ENCODE measurements at regions not wholly inside any gene's neighbourhood (a gene's known extent, or its start where the extent isn't known, plus 50 kb on each side); places are given as distances from the start of the nearest gene placed in this dataset.

DNA sequence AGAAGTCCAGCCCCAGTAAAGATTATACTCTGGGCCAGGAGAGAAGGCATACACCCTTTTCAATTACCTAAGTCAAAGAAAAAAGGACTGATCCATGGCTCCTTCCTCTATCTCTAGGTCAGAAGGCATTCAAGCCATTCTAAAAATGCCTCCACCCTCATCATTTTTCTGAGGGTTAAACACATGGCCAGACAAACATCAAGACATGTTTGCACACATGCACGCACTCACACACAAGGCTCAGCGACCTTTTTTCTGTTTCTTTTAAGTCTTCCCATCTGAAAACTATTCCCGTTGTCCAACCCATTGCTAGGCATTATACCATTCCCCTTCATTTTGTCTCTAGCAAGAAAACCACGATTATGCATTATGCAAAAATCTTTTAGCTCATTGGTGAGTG is 126.6 kb downstream of the EN1 start:
- Histone ChIP-seq H4K20me1 (ENCODE audit: insufficient read depth, low read length) (no peaks in the 10 kb centered on the region), H3K4me2 (ENCODE audit: insufficient read depth, low read length) (no peak overlapping the region), H3K4me3 (ENCODE audit: insufficient read depth, low read length) (no peak overlapping the region), H3K79me2 (ENCODE audit: insufficient read depth, low read length) (no peaks in the 10 kb centered on the region), H3K9me3 (ENCODE audit: low read depth, low read length) (no peaks in the 10 kb centered on the region), H2AFZ (ENCODE audit: low read length) (no peak overlapping the region), H3K27ac (ENCODE audit: low read depth, low read length) (no peak overlapping the region), H3K27me3 (ENCODE audit: insufficient read depth, low read length) (no peaks in the 10 kb centered on the region), H3K36me3 (ENCODE audit: insufficient read depth, low read length) (no peaks in the 10 kb centered on the region), H3K4me1 (ENCODE audit: insufficient read depth, low read length) (peaks cover 4% of the 10 kb centered on the region)
- no peak for DNase-seq (ENCODE audit: insufficient read length, low spot score, missing footprints)
- TF ChIP-seq, protein P1, sequence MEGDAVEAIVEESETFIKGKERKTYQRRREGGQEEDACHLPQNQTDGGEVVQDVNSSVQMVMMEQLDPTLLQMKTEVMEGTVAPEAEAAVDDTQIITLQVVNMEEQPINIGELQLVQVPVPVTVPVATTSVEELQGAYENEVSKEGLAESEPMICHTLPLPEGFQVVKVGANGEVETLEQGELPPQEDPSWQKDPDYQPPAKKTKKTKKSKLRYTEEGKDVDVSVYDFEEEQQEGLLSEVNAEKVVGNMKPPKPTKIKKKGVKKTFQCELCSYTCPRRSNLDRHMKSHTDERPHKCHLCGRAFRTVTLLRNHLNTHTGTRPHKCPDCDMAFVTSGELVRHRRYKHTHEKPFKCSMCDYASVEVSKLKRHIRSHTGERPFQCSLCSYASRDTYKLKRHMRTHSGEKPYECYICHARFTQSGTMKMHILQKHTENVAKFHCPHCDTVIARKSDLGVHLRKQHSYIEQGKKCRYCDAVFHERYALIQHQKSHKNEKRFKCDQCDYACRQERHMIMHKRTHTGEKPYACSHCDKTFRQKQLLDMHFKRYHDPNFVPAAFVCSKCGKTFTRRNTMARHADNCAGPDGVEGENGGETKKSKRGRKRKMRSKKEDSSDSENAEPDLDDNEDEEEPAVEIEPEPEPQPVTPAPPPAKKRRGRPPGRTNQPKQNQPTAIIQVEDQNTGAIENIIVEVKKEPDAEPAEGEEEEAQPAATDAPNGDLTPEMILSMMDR (IDR thresholded peaks at IDR 0.05; ENCODE audit: extremely low read depth, low read depth, low read length) = no peak

DNA sequence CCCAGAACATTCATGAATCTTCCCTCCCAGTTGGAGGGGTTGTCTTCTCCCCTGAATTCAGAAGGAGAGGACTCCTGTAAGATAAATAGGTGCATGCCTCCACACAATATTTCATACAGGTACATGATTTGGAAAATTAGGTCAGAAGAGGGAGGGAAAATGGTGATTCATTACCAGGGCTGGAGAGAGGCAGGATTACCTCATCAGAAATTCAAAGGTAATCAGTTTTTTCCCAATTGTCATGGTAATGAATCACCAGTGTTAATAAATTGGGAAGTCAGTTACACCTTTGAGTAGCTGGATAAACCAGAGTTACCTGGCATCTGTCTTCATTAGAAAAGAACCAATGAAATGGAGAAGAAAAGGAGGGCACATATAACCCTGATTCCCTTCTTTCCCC is 128.5 kb downstream of the EN1 start:
- no peaks in the 10 kb centered on the region for H4K20me1 ChIP-seq (ENCODE audit: insufficient read depth, low read length)
- no peaks in the 10 kb centered on the region for H3K9me3 ChIP-seq (ENCODE audit: low read depth, low read length)
- no peaks in the 10 kb centered on the region for H3K79me2 ChIP-seq (ENCODE audit: insufficient read depth, low read length)
- DNase-seq (ENCODE audit: insufficient read length, low spot score, missing footprints) = no peak
- H3K4me1 ChIP-seq (ENCODE audit: insufficient read depth, low read length) = peaks cover 4% of the 10 kb centered on the region
- no peak overlapping the region for H3K27ac ChIP-seq (ENCODE audit: low read depth, low read length)
- no peak overlapping the region for H3K4me2 ChIP-seq (ENCODE audit: insufficient read depth, low read length)
- TF ChIP-seq, protein P1 (IDR thresholded peaks at IDR 0.05; ENCODE audit: extremely low read depth, low read depth, low read length) = no peak
- no peaks in the 10 kb centered on the region for H3K36me3 ChIP-seq (ENCODE audit: insufficient read depth, low read length)
- no peaks in the 10 kb centered on the region for H3K27me3 ChIP-seq (ENCODE audit: insufficient read depth, low read length)
- H2AFZ ChIP-seq (ENCODE audit: low read length) = no peak overlapping the region
- no peak overlapping the region for H3K4me3 ChIP-seq (ENCODE audit: insufficient read depth, low read length)

DNA sequence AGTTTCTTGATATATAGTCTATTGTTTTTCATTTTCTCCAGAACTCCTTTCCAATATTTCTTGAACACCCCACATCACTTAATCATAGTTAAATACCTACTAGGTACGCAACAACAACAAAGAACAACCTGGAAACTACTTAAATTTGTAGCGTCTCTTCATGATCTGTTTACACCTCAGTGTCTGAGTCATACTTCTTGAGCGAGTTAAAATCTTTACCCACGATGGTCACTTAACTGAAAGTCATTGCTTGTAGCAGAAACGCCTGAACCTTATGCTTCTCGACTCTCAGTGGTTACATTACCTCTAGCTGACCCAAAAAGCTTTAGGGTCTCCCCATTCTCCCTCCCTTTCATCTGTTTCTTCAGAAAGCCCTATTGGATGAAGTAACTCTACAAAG is 131.3 kb downstream of the EN1 start:
- no peak for DNase-seq (ENCODE audit: insufficient read length, low spot score, missing footprints)

DNA sequence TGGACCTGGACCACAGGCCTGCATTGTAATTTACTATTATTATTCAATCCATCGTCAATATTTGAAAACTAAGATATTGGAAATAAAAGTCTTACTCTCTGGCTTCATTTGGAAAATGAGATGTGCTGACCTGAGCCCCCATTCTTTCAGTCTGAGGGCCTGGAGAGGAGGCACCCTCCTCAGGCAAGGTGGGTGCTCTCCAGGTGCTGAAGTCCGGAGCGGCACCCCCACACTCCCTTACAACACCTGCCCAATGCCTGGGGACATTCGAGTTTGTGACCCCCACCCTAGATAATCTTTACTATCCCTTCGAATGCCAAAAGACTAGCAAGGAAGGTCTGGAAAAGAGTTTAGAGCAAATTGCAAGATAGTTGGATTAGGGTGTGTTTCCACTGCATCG is 133.3 kb downstream of the EN1 start:
- no peak overlapping the region for H2AFZ ChIP-seq (ENCODE audit: low read length)
- no peak overlapping the region for H3K4me3 ChIP-seq (ENCODE audit: insufficient read depth, low read length)
- H3K27me3 ChIP-seq (ENCODE audit: insufficient read depth, low read length) = no peaks in the 10 kb centered on the region
- no peaks in the 10 kb centered on the region for H3K36me3 ChIP-seq (ENCODE audit: insufficient read depth, low read length)
- H3K4me1 ChIP-seq (ENCODE audit: insufficient read depth, low read length) = no peaks in the 10 kb centered on the region
- no peak for DNase-seq (ENCODE audit: insufficient read length, low spot score, missing footprints)
- no peaks in the 10 kb centered on the region for H3K9me3 ChIP-seq (ENCODE audit: low read depth, low read length)
- no peak overlapping the region for H3K4me2 ChIP-seq (ENCODE audit: insufficient read depth, low read length)
- no peaks in the 10 kb centered on the region for H3K79me2 ChIP-seq (ENCODE audit: insufficient read depth, low read length)
- no peak overlapping the region for H3K27ac ChIP-seq (ENCODE audit: low read depth, low read length)
- TF ChIP-seq, protein P1 (IDR thresholded peaks at IDR 0.05; ENCODE audit: extremely low read depth, low read depth, low read length) = no peak
- H4K20me1 ChIP-seq (ENCODE audit: insufficient read depth, low read length) = no peaks in the 10 kb centered on the region

More for the DNA sequence above, 131.3 kb downstream of the EN1 start:
- no peak overlapping the region for H3K27ac ChIP-seq (ENCODE audit: low read depth, low read length)
- H3K9me3 ChIP-seq (ENCODE audit: low read depth, low read length) = no peaks in the 10 kb centered on the region
- H3K36me3 ChIP-seq (ENCODE audit: insufficient read depth, low read length) = no peaks in the 10 kb centered on the region
- TF ChIP-seq, protein P1 (IDR thresholded peaks at IDR 0.05; ENCODE audit: extremely low read depth, low read depth, low read length) = no peak
- H2AFZ ChIP-seq (ENCODE audit: low read length) = no peak overlapping the region
- no peaks in the 10 kb centered on the region for H3K79me2 ChIP-seq (ENCODE audit: insufficient read depth, low read length)
- no peak overlapping the region for H3K4me3 ChIP-seq (ENCODE audit: insufficient read depth, low read length)
- no peaks in the 10 kb centered on the region for H3K4me1 ChIP-seq (ENCODE audit: insufficient read depth, low read length)
- no peaks in the 10 kb centered on the region for H3K27me3 ChIP-seq (ENCODE audit: insufficient read depth, low read length)
- no peaks in the 10 kb centered on the region for H4K20me1 ChIP-seq (ENCODE audit: insufficient read depth, low read length)
- H3K4me2 ChIP-seq (ENCODE audit: insufficient read depth, low read length) = no peak overlapping the region
